Prostate gland (tissue), 2 donors: ENCODE measurements at regions not wholly inside any gene's neighbourhood (a gene's known extent, or its start where the extent isn't known, plus 50 kb on each side); places are given as distances from the start of the nearest gene placed in this dataset.

ENCODE experiments used
- DNase-seq: peaks from one replicate; pipeline ENCODE4 v3.0.0-alpha.2; 2019; ENCODE audit warnings: low spot score
- H3K27ac ChIP-seq, 2 donors: fragments of 200-600 bp; sonication (generic); 2 replicates each; pipeline ENCODE4 v1.5.1; 2017 to 2019
- H3K27me3 ChIP-seq: fragments of 200-600 bp; sonication (generic); replicated peaks from 2 replicates; pipeline ENCODE4 v1.5.1; 2019; ENCODE audit not compliant: insufficient read depth
- H3K36me3 ChIP-seq, 2 donors: fragments of 200-600 bp; sonication (generic); 1 replicate in 1 of 2; 2 replicates in 1 of 2; pipeline versions ENCODE4 v1.5.1 to v1.8.1; 2017 to 2019
- H3K4me1 ChIP-seq: fragments of 200-600 bp; sonication (generic); replicated peaks from 2 replicates; pipeline ENCODE4 v1.5.1; 2019
- H3K4me3 ChIP-seq, 2 donors: fragments of 200-600 bp; sonication (generic); 2 replicates each; pipeline ENCODE4 v1.5.1; 2017 to 2019
- H3K9me3 ChIP-seq: fragments of 200-600 bp; sonication (generic); 2 replicates; pipeline ENCODE4 v1.5.1; 2017
- CTCF ChIP-seq, 4 experiments: fragments of 200-600 bp in 2 of 4; fragments of 450-650 bp in 2 of 4; sonication (generic) in 2 of 4; IDR thresholded peaks; 1 replicate in 3 of 4; 2 replicates in 1 of 4; pipeline ENCODE4 v1.5.1; 2016 to 2019; ENCODE audit warnings: antibody characterized with exemption in 4 of 4, mild to moderate bottlenecking in 2 of 4, moderate library complexity in 2 of 4
- POLR2A ChIP-seq: fragments of 450-650 bp; IDR thresholded peaks from one replicate; pipeline ENCODE4 v1.6.1; 2016; ENCODE audit warnings: antibody characterized with exemption, mild to moderate bottlenecking
- POLR2AphosphoS5 ChIP-seq: sonication (generic); formaldehyde crosslinking; IDR thresholded peaks from one replicate; pipeline ENCODE4 v1.6.1; 2017; ENCODE audit warnings: antibody characterized with exemption
- WGBS: methylation state at CpG from one replicate; pipeline ENCODE4 v1.1.5; 2018; 5-methylcytosine and 5-hydroxymethylcytosine counted together
- intact Hi-C: fragments of 100-400 bp; cut with DNase I; formaldehyde crosslinking; loops from one replicate; pipeline ENCODE4 v1.14.2; 2022

DNA sequence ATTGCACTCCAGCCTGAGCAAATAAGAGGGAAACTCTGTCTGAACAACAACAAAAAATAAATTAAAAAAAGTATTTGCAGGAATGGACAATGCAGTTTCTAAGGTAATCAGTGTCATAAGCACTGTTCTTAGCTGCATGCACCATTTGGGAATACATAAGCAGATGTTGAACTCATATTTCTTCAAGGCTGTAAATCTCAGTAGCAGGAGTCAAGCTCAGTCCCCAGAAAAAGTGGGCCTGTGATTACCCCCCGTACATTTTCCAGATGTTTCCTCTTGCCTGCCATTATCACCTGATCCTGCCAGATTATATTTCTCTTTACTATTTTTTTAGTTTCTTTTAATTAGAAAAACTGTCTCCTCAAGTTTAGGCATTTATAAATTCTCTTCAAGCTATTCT lies 667.6 kb upstream of the ANKRD30A start:
- Histone ChIP-seq H3K9me3 (no peaks in the 10 kb centered on the region), H3K36me3 (no peaks in the 10 kb centered on the region), H3K4me3 (no peak overlapping the region), H3K27ac (no peak overlapping the region), H3K4me1 (no peaks in the 10 kb centered on the region), H3K27me3 (no peaks in the 10 kb centered on the region)
- WGBS = 69% methylated on average over 1 of the region's 1 CpG
- intact Hi-C loops = no loop called here
- no peak for DNase-seq
- TF ChIP-seq POLR2A (no peak), CTCF (IDR thresholded peaks at IDR 0.05) (no peak), POLR2AphosphoS5 (no peak)

DNA sequence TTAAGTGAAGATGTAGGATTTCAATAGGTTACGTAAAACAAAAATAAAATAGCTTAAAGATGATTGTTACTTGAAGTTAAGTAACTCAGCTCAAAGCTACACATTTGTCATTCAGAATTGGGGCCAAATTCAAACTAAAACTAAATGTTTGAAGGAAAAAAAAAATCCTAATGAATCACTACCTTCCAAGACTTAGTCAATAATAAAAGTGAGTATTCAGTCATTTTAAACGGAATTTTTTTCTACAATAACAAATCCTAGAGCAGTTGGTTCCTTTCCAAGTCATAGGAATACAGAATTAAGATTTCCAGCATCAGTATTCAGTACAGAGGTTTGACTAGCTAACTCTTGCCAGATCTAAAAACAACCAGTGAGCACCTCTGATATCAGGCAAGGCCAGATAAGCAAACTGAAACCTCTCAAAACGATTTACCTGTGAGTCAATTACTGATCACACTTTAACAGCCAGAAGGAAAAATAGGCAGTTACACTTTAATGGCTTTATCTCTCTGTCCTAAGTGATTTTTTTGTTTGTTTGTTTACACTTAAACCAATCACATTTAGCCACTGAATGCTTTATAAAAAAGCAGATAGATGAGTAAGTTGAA lies 669.8 kb upstream of the ANKRD30A start:
- TF ChIP-seq CTCF (IDR thresholded peaks at IDR 0.05) (no peak), POLR2A (no peak), POLR2AphosphoS5 (no peak)
- Histone ChIP-seq H3K27ac (no peak overlapping the region), H3K9me3 (no peaks in the 10 kb centered on the region), H3K27me3 (no peaks in the 10 kb centered on the region), H3K4me3 (no peak overlapping the region), H3K4me1 (no peaks in the 10 kb centered on the region), H3K36me3 (no peaks in the 10 kb centered on the region)
- intact Hi-C loops = no loop called here
- WGBS = 53% methylated on average over 3 of the region's 3 CpGs
- DNase-seq = no peak

- WGBS = 84% methylated on average over 4 of the region's 4 CpGs
Observed at GRCh38 chr10:36452851-36453250, 672.5 kb upstream of the ANKRD30A start.

DNA sequence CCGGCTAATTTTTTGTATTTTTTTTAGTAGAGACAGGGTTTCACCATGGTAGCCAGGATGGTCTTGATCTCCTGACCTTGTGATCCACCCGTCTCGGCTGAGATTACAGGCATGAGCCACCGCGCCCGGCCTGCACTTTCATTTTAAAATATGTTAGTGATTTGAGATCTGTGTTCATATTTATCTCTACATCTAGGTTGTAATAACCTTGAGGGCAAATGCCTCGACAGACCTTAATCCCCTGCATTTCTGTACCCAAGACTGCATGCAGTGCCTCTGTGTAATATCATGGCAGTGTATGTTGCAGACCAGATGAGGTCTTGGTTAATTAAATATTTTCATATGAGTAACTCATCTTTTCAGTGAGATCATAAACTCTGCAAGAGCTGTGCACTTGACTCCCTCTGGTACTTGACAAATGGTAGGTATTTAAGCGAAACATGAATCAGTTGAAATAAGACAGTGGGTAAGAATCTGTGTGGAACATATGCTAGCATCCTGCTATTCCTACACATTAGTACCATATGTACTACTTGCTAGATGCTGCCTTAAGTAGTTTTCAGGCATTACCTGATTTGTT lies 673.9 kb upstream of the ANKRD30A start:
- WGBS = 88% methylated on average over 8 of the region's 8 CpGs
- no peaks in the 10 kb centered on the region for H3K27me3 ChIP-seq
- H3K27ac ChIP-seq = no peak overlapping the region
- no peak for DNase-seq
- no peak overlapping the region for H3K4me3 ChIP-seq
- no peaks in the 10 kb centered on the region for H3K9me3 ChIP-seq
- intact Hi-C loops = no loop called here
- no peaks in the 10 kb centered on the region for H3K36me3 ChIP-seq
- H3K4me1 ChIP-seq = no peaks in the 10 kb centered on the region
- TF ChIP-seq CTCF (IDR thresholded peaks at IDR 0.05) (no peak), POLR2AphosphoS5 (no peak), POLR2A (no peak)

More at GRCh38 chr10:36452851-36453250, 672.5 kb upstream of the ANKRD30A start:
- Histone ChIP-seq H3K36me3 (no peaks in the 10 kb centered on the region), H3K27ac (no peak overlapping the region), H3K9me3 (no peaks in the 10 kb centered on the region), H3K4me3 (no peak overlapping the region), H3K27me3 (no peaks in the 10 kb centered on the region), H3K4me1 (no peaks in the 10 kb centered on the region)
- no peak for TF ChIP-seq POLR2A
- no peak for TF ChIP-seq POLR2AphosphoS5
- no peak for TF ChIP-seq CTCF (IDR thresholded peaks at IDR 0.05)
- no peak for DNase-seq
- intact Hi-C loops = no loop called here

DNA sequence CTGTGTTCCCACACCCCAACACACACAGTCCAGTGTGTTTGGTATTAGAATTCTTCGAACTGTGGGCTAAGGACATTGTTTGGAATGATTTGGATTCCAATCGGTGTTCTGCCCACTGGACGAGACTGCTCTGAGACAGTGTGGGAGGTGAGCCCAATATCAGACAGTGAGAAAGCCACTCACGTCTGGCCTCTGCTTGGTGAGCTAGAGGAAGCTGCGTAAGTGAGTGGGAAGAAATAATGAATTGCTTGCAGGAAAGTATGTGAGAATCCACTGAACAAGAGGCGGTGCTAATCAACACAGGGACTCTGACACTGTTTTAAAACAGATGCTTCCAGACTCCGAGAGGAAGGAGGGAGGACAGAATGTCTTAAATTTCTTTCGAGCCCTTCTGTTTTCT lies 675.0 kb upstream of the ANKRD30A start:
- WGBS = 44% methylated on average over 8 of the region's 8 CpGs
- Histone ChIP-seq H3K4me3 (no peak overlapping the region), H3K9me3 (no peaks in the 10 kb centered on the region), H3K4me1 (no peaks in the 10 kb centered on the region), H3K27ac (no peak overlapping the region), H3K27me3 (no peaks in the 10 kb centered on the region), H3K36me3 (no peaks in the 10 kb centered on the region)
- intact Hi-C loops = no loop called here
- no peak for DNase-seq
- TF ChIP-seq CTCF (IDR thresholded peaks at IDR 0.05) = no peak
- TF ChIP-seq POLR2AphosphoS5 = no peak
- TF ChIP-seq POLR2A = no peak
